ENCODE measurements at regions not wholly inside any gene's neighbourhood (a gene's known extent, or its start where the extent isn't known, plus 50 kb on each side); places are given as distances from the start of the nearest gene placed in this dataset.

DNA sequence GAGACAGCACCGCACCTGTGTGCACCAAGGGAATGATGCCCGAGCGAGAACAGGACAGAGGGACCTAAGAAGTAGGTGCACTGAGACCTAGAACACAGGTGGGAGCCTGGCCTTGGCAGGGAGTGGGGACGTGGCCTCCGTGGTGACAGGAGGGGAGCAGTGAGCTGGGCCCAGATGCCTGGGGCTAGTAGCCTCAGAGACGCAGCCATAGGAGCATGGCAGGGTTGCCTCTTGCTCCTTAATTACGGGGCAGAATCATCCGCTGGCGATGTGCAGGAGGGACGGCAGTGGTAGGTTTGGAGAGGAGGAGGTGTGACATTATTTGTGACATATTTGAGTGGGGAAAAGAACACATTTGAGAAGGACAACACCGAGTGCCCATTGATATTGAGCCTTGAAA lies 57.0 kb upstream of the HPCAL1 start:
- Histone ChIP-seq H3K36me3 (no peaks in the 10 kb centered on the region), H3K9me3 (no peaks in the 10 kb centered on the region), H3K27me3 (no peaks in the 10 kb centered on the region), H3K4me1 (no peaks in the 10 kb centered on the region), H3K27ac (no peak overlapping the region), H3K4me3 (no peak overlapping the region)
- intact Hi-C loops (cut with DNase I), result no loop called here
- TF ChIP-seq POLR2AphosphoS5 (IDR thresholded peaks at IDR 0.05; ENCODE audit: insufficient read depth in 1 of 2, low read depth in 1 of 2), result no peak
- TF ChIP-seq, protein P1, sequence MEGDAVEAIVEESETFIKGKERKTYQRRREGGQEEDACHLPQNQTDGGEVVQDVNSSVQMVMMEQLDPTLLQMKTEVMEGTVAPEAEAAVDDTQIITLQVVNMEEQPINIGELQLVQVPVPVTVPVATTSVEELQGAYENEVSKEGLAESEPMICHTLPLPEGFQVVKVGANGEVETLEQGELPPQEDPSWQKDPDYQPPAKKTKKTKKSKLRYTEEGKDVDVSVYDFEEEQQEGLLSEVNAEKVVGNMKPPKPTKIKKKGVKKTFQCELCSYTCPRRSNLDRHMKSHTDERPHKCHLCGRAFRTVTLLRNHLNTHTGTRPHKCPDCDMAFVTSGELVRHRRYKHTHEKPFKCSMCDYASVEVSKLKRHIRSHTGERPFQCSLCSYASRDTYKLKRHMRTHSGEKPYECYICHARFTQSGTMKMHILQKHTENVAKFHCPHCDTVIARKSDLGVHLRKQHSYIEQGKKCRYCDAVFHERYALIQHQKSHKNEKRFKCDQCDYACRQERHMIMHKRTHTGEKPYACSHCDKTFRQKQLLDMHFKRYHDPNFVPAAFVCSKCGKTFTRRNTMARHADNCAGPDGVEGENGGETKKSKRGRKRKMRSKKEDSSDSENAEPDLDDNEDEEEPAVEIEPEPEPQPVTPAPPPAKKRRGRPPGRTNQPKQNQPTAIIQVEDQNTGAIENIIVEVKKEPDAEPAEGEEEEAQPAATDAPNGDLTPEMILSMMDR (IDR thresholded peaks at IDR 0.05), result no peak
- no peak for TF ChIP-seq POLR2A (IDR thresholded peaks at IDR 0.05)
- no peak for DNase-seq (ENCODE audit: extremely low spot score in 2 of 2)

DNA sequence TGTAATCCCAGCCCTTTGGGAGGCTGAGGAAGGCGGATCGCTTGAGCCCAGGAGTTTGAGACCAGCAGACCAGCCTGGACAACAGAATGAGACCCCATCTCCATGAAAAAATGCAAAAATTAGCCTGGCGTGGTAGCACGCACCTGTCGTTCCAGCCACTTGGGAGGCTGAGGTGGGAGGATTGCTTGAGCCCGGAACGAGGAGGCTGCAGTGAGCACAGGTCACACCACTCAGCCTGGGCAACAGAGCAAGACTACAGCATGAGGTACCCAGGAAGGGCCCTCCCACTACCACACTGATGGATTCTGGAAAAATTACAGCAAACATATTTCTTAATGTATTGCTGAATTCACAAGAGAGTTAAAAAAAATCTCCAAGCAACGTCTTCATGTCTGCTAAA lies 56.3 kb upstream of the HPCAL1 start:
- H3K27me3 ChIP-seq, result no peaks in the 10 kb centered on the region
- H3K36me3 ChIP-seq, result no peaks in the 10 kb centered on the region
- no peak overlapping the region for H3K4me3 ChIP-seq
- no peaks in the 10 kb centered on the region for H3K9me3 ChIP-seq
- intact Hi-C loops (cut with DNase I), result no loop called here
- H3K4me1 ChIP-seq, result no peaks in the 10 kb centered on the region
- H3K27ac ChIP-seq, result no peak overlapping the region
- DNase-seq (ENCODE audit: extremely low spot score in 2 of 2), result no peak
- no peak for TF ChIP-seq POLR2AphosphoS5 (IDR thresholded peaks at IDR 0.05; ENCODE audit: insufficient read depth in 1 of 2, low read depth in 1 of 2)
- TF ChIP-seq, protein P1 (IDR thresholded peaks at IDR 0.05), result no peak
- TF ChIP-seq POLR2A (IDR thresholded peaks at IDR 0.05), result no peak

DNA sequence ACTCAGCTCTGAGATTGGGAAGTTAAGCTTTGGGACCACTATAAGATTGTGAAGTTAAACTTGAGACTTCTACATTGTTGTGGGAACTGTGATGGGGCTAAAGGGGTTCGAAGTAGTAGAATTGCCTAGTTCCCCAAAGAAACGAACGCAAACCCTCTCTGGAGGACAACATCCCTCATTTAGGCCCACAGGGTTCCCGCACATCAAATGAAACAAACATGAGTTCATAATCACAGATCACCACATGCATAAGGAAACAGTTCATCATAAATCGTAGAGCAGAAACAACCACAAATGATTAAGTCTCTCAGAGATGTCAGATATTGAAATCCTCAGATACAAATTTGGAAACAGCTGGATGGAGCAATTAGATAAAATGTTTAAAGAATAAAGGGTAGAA lies 55.9 kb upstream of the HPCAL1 start:
- H3K27me3 ChIP-seq, result no peaks in the 10 kb centered on the region
- no peaks in the 10 kb centered on the region for H3K9me3 ChIP-seq
- no peaks in the 10 kb centered on the region for H3K36me3 ChIP-seq
- H3K4me1 ChIP-seq, result no peaks in the 10 kb centered on the region
- TF ChIP-seq POLR2A (IDR thresholded peaks at IDR 0.05) (no peak), POLR2AphosphoS5 (IDR thresholded peaks at IDR 0.05; ENCODE audit: insufficient read depth in 1 of 2, low read depth in 1 of 2) (no peak)
- TF ChIP-seq, protein P1 (IDR thresholded peaks at IDR 0.05), result no peak
- H3K27ac ChIP-seq, result no peak overlapping the region
- intact Hi-C loops (cut with DNase I), result no loop called here
- DNase-seq (ENCODE audit: extremely low spot score in 2 of 2), result no peak
- H3K4me3 ChIP-seq, result no peak overlapping the region

DNA sequence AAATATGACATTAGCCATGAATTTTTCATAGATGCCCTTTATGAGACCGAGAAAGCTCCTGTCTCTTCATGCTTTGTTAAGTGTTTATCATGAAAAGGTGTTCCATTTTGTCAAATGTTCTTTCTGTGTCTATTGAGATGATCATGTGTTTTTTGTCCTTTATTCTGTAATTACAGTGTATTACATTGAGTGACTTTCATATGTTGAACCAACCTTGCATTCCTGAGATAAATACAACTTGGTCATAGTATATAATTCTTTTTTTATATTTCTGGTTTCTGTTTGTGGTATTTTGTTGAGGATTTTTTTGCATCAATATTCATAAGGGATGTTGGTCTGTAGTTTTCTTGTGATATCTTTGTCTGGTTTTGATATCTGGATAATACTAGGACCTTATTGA lies 52.9 kb upstream of the HPCAL1 start:
- TF ChIP-seq POLR2A (IDR thresholded peaks at IDR 0.05) (no peak), POLR2AphosphoS5 (IDR thresholded peaks at IDR 0.05; ENCODE audit: insufficient read depth in 1 of 2, low read depth in 1 of 2) (no peak)
- TF ChIP-seq, protein P1 (IDR thresholded peaks at IDR 0.05), result no peak
- Histone ChIP-seq H3K4me1 (no peaks in the 10 kb centered on the region), H3K36me3 (no peaks in the 10 kb centered on the region), H3K27ac (no peak overlapping the region), H3K4me3 (no peak overlapping the region), H3K9me3 (no peaks in the 10 kb centered on the region), H3K27me3 (no peaks in the 10 kb centered on the region)
- intact Hi-C loops (cut with DNase I), result no loop called here
- no peak for DNase-seq (ENCODE audit: extremely low spot score in 2 of 2)

DNA sequence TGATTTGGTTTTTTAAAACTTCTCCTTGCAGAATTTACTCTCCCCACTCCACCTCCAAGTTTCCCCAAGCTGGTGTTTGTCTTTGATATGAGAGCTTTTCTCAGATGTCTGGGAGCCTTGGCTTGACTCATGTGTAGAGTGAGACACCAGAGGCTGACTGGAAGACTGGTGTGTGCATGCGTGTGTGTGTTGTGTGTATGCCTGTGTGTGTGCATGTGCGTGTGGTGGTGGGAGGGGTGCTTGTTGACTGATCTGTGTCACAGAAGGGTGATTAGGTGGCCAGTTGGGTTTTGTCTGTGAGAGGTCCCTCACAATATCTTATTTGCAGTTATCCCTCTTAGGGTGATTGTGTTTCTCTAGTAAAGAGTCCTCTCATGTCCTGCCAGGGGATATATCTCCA lies 50.5 kb upstream of the HPCAL1 start:
- TF ChIP-seq POLR2AphosphoS5 (IDR thresholded peaks at IDR 0.05; ENCODE audit: insufficient read depth in 1 of 2, low read depth in 1 of 2) (no peak), POLR2A (IDR thresholded peaks at IDR 0.05) (no peak)
- TF ChIP-seq, protein P1 (IDR thresholded peaks at IDR 0.05), result no peak
- no peaks in the 10 kb centered on the region for H3K9me3 ChIP-seq

More for the DNA sequence above, 50.5 kb upstream of the HPCAL1 start:
- intact Hi-C loops (cut with DNase I), result no loop called here
- no peak overlapping the region for H3K27ac ChIP-seq
- H3K4me3 ChIP-seq, result no peak overlapping the region
- H3K27me3 ChIP-seq, result no peaks in the 10 kb centered on the region
- no peaks in the 10 kb centered on the region for H3K4me1 ChIP-seq
- DNase-seq (ENCODE audit: extremely low spot score in 2 of 2), result no peak
- H3K36me3 ChIP-seq, result no peaks in the 10 kb centered on the region
